ENCODE measurements at regions not wholly inside any gene's neighbourhood (a gene's known extent, or its start where the extent isn't known, plus 50 kb on each side); places are given as distances from the start of the nearest gene placed in this dataset.

DNA sequence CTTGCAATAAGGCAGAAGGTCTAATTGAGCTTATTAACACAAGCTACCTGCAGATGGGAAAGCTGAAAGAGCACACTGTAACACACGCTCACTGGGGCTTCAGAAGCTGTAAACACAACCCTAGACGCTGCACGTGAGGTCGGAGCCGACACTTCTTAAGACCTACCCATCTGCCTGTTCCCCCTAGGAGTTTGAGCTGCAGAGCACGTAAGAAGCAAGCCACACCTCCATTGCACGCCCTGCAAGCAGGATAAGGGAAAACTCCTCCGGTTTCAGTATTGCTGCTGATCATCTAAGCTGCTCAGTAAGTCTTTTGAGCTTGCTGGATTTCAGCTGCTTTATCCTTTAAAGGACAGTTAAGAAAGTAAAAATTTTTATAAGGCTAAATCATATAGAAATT lies 244.0 kb upstream of the ZWINT start:
- no peak for DNase-seq (ENCODE audit: low spot score)

DNA sequence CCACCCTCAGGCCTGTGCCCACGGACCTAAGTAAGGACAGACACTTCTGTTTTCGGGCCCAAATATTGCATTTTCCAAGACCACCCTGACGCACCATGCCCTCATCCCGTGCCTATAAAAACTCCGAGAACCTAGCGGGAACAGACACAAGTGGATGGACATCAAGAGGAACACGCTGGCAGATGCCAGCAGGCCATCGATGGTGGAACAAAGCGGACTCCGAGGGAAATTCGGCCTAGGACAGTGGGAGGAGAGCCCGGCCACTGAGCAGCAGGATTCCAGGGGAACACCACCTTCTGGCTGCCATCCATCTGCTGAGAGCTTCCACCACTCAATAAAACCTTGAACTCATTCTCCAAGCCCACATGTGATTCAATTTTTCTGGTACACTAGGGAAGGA lies 243.6 kb upstream of the ZWINT start:
- DNase-seq (ENCODE audit: low spot score): no peak

DNA sequence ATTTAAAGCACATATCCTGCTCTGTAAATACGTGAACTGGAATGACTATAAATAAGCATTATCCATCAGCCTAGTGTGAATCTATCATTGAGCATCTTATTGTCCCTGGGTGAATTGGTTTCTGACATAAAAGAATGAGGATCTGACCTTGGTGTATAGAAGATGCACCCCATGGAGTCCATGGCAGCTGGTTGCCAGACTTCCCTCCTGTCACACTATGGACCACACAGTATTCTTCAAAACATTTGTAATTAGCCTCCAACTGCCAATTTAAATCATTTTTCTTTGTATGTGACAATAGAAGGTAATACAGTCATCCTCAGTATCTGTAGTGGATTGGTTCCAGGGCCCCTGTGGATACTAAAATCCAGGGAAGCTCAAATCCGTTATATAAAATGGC lies 238.1 kb upstream of the ZWINT start:
- DNase-seq (ENCODE audit: low spot score): no peak

DNA sequence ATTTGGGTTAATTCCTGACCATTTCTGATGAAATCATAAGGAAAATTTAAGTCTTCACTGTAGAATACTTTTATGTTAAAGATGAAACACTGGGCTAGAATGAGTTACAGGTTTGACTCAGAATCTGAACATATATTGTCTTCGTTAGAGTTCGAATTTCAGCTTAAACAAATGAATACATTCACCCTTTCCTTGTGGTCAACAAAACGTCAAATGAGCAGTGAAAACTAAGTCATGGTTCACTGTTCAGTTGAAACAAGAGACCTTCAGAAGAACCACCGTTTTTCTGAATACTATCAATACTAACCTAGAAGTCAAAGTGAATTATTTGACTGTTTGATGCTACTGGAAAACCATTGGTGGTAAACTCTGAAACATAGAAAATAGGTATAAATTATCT lies 235.2 kb upstream of the ZWINT start:
- no peak for DNase-seq (ENCODE audit: low spot score)

GRCh38 chr10:56593120-56593519 lies 232.1 kb upstream of the ZWINT start:
- DNase-seq (ENCODE audit: low spot score): no peak

- no peak for DNase-seq (ENCODE audit: low spot score)
Observed at GRCh38 chr10:56586461-56586891, 225.4 kb upstream of the ZWINT start.

DNA sequence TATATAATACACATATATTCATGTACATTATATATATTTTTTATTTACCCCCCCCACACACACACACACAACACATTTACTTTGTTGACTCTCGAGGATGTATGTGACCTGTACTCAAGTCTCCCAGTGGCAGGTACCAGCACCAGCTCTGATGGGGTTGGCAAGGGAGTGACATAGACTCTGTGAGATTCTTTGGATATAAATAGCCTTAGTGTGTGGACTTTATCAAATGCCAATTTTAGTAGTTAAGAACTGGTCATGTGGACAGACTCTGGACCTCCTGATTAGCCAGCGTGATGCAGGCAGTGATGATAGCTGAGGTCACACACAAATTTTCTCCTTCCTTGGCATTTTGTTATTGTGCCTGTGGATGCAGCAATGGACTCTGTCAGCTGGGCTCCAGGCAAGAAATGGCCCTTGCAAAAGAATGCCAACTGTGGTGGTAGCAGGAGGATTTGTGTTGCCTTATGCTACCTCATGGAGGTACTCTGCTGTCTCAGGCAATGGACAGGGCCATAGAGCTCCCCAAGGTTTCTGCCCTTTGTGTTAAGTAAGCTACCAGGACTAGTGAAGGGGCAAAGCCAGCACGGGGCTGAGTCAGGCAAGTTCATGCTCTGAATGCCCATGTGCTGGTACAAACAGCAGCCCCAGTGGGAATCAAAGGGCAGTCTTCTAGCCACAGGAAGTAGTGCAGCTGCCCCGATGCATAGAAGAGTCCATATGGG lies 224.6 kb upstream of the ZWINT start:
- DNase-seq (ENCODE audit: low spot score): no peak

DNA sequence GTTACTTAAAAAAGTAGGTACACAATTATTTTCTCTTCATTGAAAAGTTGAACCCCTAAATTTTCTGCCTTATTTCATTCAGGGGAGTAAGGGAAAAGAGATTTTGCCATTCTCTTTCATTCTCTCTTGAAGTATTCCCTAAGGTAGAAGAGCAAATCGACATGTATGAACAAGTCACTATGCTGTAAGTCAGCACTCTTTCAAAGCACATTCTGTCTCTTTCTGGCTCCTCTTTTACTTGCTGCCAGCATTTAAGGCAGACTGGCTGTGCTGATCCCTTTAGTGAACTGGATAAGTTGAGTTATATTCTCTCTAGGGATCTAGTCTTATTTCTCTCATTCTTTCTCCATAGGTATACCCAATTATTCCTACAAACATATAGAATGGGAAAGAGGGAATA lies 222.3 kb upstream of the ZWINT start:
- no peak for DNase-seq (ENCODE audit: low spot score)

DNA sequence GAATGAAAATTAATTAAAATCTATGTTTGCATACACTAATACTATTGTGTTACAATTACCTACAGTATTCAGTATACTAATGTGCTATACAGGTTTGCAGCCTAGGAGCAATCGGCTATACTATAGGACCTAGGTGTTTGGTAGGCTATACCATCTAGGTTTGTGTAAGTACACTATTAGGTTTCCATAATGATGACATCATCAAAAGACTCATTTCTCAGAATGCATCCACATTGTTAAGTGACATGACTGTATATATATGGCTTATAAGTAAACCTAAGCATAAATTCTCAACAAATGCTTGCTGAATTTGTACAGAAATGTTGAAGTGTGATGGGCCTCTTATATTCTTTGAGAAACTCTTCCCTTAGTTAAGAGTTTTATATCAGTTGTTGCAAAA lies 206.5 kb upstream of the ZWINT start:
- DNase-seq (ENCODE audit: low spot score): no peak

DNA sequence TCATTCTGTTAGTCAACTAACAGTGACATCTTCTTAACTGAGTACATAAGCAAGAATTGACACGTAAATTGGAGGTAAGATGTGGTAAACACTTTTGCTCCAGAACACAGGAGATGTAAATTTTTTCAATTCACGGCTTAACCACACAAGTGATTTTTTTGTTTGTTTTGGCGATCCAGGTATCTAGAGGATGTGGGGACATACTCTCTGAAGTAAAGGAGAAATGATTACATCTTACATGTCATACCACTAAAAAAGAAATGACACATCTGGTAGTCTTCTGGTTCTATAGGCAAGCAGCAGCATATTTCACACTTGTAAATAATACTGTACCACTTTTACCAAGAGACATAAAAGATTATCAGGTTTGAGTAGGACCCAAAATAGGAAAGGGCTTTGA lies 200.3 kb upstream of the ZWINT start:
- no peak for DNase-seq (ENCODE audit: low spot score)

GRCh38 chr10:56551037-56551436 lies 190.0 kb upstream of the ZWINT start:
- DNase-seq (ENCODE audit: low spot score): no peak

GRCh38 chr10:56547163-56547562 lies 186.1 kb upstream of the ZWINT start:
- no peak for DNase-seq (ENCODE audit: low spot score)

GRCh38 chr10:56537984-56538383 lies 176.9 kb upstream of the ZWINT start:
- peak; percentile 3 for DNase-seq (ENCODE audit: low spot score)

DNA sequence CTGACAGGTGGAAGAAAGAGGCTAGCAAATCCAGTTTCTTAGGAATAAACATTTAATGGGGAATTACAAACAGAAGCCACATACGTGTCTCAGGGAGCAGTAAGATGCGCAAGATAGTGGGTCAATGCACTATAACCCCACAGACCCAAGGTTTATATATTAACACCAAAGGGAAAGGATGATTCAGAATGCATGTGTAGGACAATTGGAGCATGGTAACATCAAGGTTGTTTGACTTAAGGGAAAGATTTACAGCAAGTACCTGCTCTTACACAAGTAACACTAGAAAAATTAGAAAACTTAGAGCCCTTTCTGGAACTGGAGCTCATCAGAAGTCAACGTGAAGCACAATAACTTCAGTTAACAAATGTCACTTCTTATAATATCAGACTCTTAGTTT lies 161.1 kb upstream of the ZWINT start:
- no peak for DNase-seq (ENCODE audit: low spot score)

DNA sequence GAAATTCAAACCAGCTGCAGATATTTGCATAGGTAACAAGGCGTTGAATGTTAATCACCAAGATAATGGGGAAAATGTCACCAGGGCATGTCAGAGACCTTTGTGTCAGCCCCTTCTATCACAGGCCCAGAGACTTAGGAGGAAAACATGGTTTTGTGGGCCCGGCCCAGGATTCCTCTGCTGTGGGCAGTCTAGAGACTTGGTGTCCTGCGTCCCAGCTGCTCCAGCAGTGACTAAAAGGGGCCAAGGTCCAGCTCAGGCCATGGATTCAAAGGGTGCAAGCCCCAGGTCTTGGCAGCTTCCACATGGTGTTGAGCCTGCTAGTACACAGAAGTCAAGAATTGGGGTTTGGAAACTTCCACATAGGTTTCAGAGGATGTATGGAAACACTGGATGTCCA lies 147.5 kb upstream of the ZWINT start:
- DNase-seq (ENCODE audit: low spot score): no peak

- DNase-seq (ENCODE audit: low spot score): no peak
Observed at GRCh38 chr10:56507033-56507432, 146.0 kb upstream of the ZWINT start.

GRCh38 chr10:56505555-56505954 lies 144.5 kb upstream of the ZWINT start:
- no peak for DNase-seq (ENCODE audit: low spot score)

- no peak for DNase-seq (ENCODE audit: low spot score)
Observed at GRCh38 chr10:56496186-56496486, 135.1 kb upstream of the ZWINT start.

- DNase-seq (ENCODE audit: low spot score): no peak
Observed at GRCh38 chr10:56487746-56488145, 126.7 kb upstream of the ZWINT start.

DNA sequence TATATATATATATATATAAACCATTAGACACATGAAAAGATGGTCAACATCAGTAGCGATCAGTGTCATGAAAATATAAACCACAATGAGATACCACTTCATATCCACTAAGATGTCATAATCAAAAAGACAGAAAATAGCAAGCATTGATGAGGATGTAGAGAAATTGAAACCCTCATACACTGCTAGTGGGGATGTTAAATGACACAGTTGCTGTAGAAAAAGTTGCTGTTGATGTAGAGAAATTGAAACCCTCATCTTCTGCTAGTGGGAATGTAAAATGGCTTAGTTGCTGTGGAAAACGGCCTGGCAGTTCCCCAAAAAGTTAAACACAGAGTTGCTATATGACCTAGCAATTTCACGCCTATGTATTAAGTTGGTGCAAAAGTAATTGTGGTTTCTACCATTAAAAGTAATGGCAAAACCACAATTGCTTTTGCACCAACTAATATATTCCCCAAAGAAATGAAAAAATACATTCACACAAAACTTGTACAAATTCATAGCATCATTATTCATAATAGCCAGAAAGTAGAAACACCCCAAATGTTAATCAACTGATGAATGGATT lies 120.5 kb upstream of the ZWINT start:
- no peak for DNase-seq (ENCODE audit: low spot score)

DNA sequence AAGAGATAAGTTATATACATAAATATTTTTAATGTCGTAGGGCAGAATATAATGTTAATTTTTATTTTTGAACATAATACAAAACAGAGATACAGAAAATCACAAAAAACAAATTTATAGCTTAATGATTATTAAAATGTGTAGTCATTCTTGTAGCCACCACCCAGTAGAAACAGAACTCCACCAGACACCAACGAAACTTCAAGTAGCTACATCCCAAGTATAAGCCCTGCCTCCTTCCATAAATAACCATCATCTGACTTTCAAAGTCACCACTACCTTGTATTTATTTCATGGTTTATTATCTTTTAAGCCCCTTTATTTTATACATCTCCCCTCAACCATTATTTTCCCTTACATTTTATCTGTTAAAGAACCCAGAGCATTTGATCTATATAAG lies 111.9 kb upstream of the ZWINT start:
- no peak for DNase-seq (ENCODE audit: low spot score)

DNA sequence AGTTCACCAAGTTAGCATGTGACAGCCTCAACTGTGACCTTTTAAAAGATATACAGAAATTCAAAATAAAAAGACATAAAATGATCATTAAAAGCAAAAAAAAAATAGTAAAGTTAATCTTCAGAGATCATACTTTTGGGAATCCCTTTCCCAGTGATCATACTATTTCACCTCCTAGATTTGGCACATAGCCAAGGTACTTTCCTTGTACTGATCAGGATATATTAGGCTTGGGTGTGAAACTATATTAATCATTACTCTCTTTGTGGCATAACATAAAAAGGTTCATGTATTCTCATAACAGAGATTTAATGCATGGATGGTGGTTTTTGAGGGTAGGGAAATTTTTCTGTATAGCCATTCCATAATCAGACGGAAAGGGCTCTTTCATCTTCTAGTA lies 109.6 kb upstream of the ZWINT start:
- no peak for DNase-seq (ENCODE audit: low spot score)

DNA sequence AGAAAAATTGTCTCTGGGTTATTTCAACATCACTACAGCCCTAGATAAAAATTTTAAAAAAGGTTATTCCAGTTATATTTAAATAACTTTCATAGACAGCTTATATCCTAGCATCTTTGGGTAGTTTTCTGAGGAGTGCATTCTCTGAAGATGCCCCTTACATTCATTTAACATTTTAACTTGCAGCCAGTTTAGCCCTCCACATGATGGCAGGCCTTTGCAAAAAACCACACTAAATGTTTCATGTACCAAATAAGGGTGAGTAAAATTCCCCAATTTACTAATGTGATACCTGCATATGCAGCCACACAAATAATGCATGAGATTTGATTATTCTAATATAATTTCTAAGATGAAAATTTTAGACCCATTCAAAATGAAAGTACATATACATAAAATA lies 108.4 kb upstream of the ZWINT start:
- no peak for DNase-seq (ENCODE audit: low spot score)

DNA sequence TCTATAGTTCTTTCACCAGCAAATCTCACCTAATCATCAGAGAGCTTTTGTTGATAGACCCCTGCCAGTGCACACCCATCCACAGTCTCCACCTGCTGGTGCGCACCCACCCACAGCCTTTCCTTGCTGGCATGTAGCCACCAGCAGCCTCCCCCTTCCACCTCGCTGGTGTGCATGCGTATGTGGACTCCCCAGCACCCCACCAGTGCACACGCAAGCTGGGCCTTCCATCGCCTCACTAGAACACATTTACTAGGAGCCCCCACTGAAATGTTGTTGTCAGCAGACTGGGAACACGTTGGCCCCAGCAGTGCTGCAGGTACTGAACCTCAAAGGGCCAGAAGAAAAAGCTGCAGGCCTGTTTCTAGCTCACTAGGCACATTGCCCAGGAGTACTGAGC lies 104.9 kb upstream of the ZWINT start:
- no peak for DNase-seq (ENCODE audit: low spot score)
